Tibial nerve (tissue), 4 donors: ENCODE measurements at regions not wholly inside any gene's neighbourhood (a gene's known extent, or its start where the extent isn't known, plus 50 kb on each side); places are given as distances from the start of the nearest gene placed in this dataset.

Experiments
- DNase-seq, 2 donors: peaks; one replicate each; pipeline ENCODE4 v3.0.0-alpha.2; 2019; ENCODE audit warnings: low spot score in 2 of 2
- H3K27ac ChIP-seq, 4 donors: fragments of 200-600 bp; sonication (generic) in 3 of 4; one replicate each; pipeline ENCODE4 v1.5.1; 2017 to 2019; ENCODE audit warnings: mild to moderate bottlenecking in 1 of 4
- H3K27me3 ChIP-seq, 2 donors: fragments of 200-600 bp; sonication (generic) in 1 of 2; one replicate each; pipeline versions ENCODE4 v1.5.1 to v1.6.0; 2017 to 2019
- H3K36me3 ChIP-seq, 3 donors: fragments of 200-600 bp; sonication (generic); one replicate each; pipeline ENCODE4 v1.5.1; 2018 to 2019
- H3K4me1 ChIP-seq, 4 donors: fragments of 200-600 bp; sonication (generic) in 3 of 4; one replicate each; pipeline ENCODE4 v1.5.1; 2017 to 2019
- H3K4me3 ChIP-seq, 4 donors: fragments of 200-600 bp; sonication (generic) in 3 of 4; one replicate each; pipeline ENCODE4 v1.5.1; 2017 to 2019; ENCODE audit warnings: mild to moderate bottlenecking in 1 of 4, moderate library complexity in 1 of 4
- H3K9me3 ChIP-seq, 4 donors: fragments of 200-600 bp; sonication (generic) in 3 of 4; one replicate each; pipeline ENCODE4 v1.5.1; 2017 to 2019
- CTCF ChIP-seq, 5 experiments: fragments of 200-600 bp in 3 of 5; fragments of 450-650 bp in 2 of 5; sonication (generic) in 3 of 5; IDR thresholded peaks; one replicate each; pipeline ENCODE4 v1.5.1; 2016 to 2019; ENCODE audit warnings: antibody characterized with exemption in 5 of 5, mild to moderate bottlenecking in 3 of 5, moderate library complexity in 2 of 5
- EP300 ChIP-seq, 2 donors: sonication (generic); formaldehyde crosslinking; IDR thresholded peaks; one replicate each; pipeline ENCODE4 v1.6.1; 2017; ENCODE audit warnings: antibody characterized with exemption in 2 of 2, mild to moderate bottlenecking in 1 of 2
- POLR2A ChIP-seq, 2 donors: fragments of 450-650 bp; IDR thresholded peaks; one replicate each; pipeline ENCODE4 v1.6.1; 2017; ENCODE audit warnings: antibody characterized with exemption in 2 of 2, mild to moderate bottlenecking in 2 of 2, moderate library complexity in 2 of 2
- WGBS, 2 donors: methylation state at CpG; one replicate each; pipeline ENCODE4 v1.1.5; 2018; 5-methylcytosine and 5-hydroxymethylcytosine counted together

- no peak overlapping the region for H3K4me3 ChIP-seq
- no peak for TF ChIP-seq CTCF (IDR thresholded peaks at IDR 0.05)
- H3K27me3 ChIP-seq: no peaks in the 10 kb centered on the region
- no peak overlapping the region for H3K27ac ChIP-seq
- no peaks in the 10 kb centered on the region for H3K4me1 ChIP-seq
- WGBS, 2 donors: 83 to 90% methylated on average over 3 of the region's 3 CpGs
- no peaks in the 10 kb centered on the region for H3K9me3 ChIP-seq
- no peak for DNase-seq
- no peaks in the 10 kb centered on the region for H3K36me3 ChIP-seq
Measured at GRCh38 chr4:181677201-181677600, 566.0 kb upstream of the TENM3 start.

- WGBS, 2 donors: 86 to 94% methylated on average over 6 of the region's 6 CpGs
- TF ChIP-seq POLR2A (IDR thresholded peaks at IDR 0.05) (no peak), CTCF (IDR thresholded peaks at IDR 0.05) (no peak), EP300 (IDR thresholded peaks at IDR 0.05) (no peak)
- H3K27me3 ChIP-seq: no peaks in the 10 kb centered on the region
- H3K4me1 ChIP-seq: no peaks in the 10 kb centered on the region
- no peak for DNase-seq
- H3K27ac ChIP-seq: no peak overlapping the region
- no peaks in the 10 kb centered on the region for H3K9me3 ChIP-seq
- H3K36me3 ChIP-seq: no peaks in the 10 kb centered on the region
- H3K4me3 ChIP-seq: no peak overlapping the region
Measured at GRCh38 chr4:181677621-181678020, 565.6 kb upstream of the TENM3 start.

GRCh38 chr4:181679754-181680153 lies 563.4 kb upstream of the TENM3 start:
- H3K27ac ChIP-seq: no peak overlapping the region
- no peaks in the 10 kb centered on the region for H3K27me3 ChIP-seq
- TF ChIP-seq EP300 (IDR thresholded peaks at IDR 0.05) (no peak), CTCF (IDR thresholded peaks at IDR 0.05) (no peak), POLR2A (IDR thresholded peaks at IDR 0.05) (no peak)
- H3K36me3 ChIP-seq: no peaks in the 10 kb centered on the region
- H3K4me1 ChIP-seq: no peaks in the 10 kb centered on the region
- DNase-seq: no peak
- no peak overlapping the region for H3K4me3 ChIP-seq
- 88 to 95% methylated on average over 3 of the region's 3 CpGs for WGBS, 2 donors
- no peaks in the 10 kb centered on the region for H3K9me3 ChIP-seq

- TF ChIP-seq EP300 (IDR thresholded peaks at IDR 0.05): no peak
- no peak for TF ChIP-seq POLR2A (IDR thresholded peaks at IDR 0.05)
- no peak for TF ChIP-seq CTCF (IDR thresholded peaks at IDR 0.05)
- H3K4me1 ChIP-seq: peaks cover 0 to 3% (median 0%) of the 10 kb centered on the region in 4 donors
- H3K9me3 ChIP-seq: no peaks in the 10 kb centered on the region
- no peaks in the 10 kb centered on the region for H3K27me3 ChIP-seq
- WGBS, 2 donors: 69 to 72% methylated on average over 3 of the region's 3 CpGs
- H3K27ac ChIP-seq: peak overlapping the region in 2 of 4 donors; percentile 15 to 63
- no peak overlapping the region for H3K4me3 ChIP-seq
- no peaks in the 10 kb centered on the region for H3K36me3 ChIP-seq
- DNase-seq: no peak
Measured at GRCh38 chr4:181682367-181683047, 560.7 kb upstream of the TENM3 start.

- 51 to 55% methylated on average over 2 of the region's 2 CpGs for WGBS, 2 donors
- H3K4me3 ChIP-seq: no peak overlapping the region
- H3K9me3 ChIP-seq: no peaks in the 10 kb centered on the region
- H3K36me3 ChIP-seq: no peaks in the 10 kb centered on the region
- TF ChIP-seq CTCF (IDR thresholded peaks at IDR 0.05) (no peak), EP300 (IDR thresholded peaks at IDR 0.05) (no peak), POLR2A (IDR thresholded peaks at IDR 0.05) (no peak)
- H3K27me3 ChIP-seq: no peaks in the 10 kb centered on the region
- H3K4me1 ChIP-seq: peaks cover 0 to 3% (median 0%) of the 10 kb centered on the region in 4 donors
- no peak for DNase-seq
- H3K27ac ChIP-seq: no peak overlapping the region
Measured at GRCh38 chr4:181684310-181684709, 558.9 kb upstream of the TENM3 start.
